Neural cell (in vitro differentiated cells): ENCODE measurements at regions not wholly inside any gene's neighbourhood (a gene's known extent, or its start where the extent isn't known, plus 50 kb on each side); places are given as distances from the start of the nearest gene placed in this dataset.

ENCODE experiments used
- H2AFZ ChIP-seq: fragments of 200-600, 300-800 bp; sonication (generic), shearing (Covaris generic); 2 replicates; pipeline ENCODE4 v1.6.0; 2014; ENCODE audit warnings: low read depth, mild to moderate bottlenecking, antibody characterized with exemption, low read length, moderate library complexity
- H3F3A ChIP-seq: fragments of 200-600 bp; shearing (Covaris generic); 2 replicates; pipeline ENCODE4 v1.6.1; 2016; ENCODE audit warnings: mild to moderate bottlenecking, moderate library complexity, mixed read lengths, antibody characterized with exemption, low read length; ENCODE audit not compliant: insufficient read depth, poor library complexity, severe bottlenecking
- H3K27ac ChIP-seq: fragments of 200-600, 300-800 bp; sonication (generic), shearing (Covaris generic); 2 replicates; pipeline ENCODE4 v1.5.1; 2014; ENCODE audit warnings: mild to moderate bottlenecking, low read length, moderate library complexity
- H3K27me3 ChIP-seq: fragments of 300-800, 200-600 bp; sonication (generic), shearing (Covaris generic); 2 replicates; pipeline ENCODE4 v1.6.0; 2014; ENCODE audit warnings: mild to moderate bottlenecking, low read depth, low read length, moderate library complexity; ENCODE audit not compliant: insufficient read depth
- H3K36me3 ChIP-seq: fragments of 300-800, 200-600 bp; sonication (generic), shearing (Covaris generic); 2 replicates; pipeline ENCODE4 v1.5.1; 2014; ENCODE audit warnings: mild to moderate bottlenecking, antibody characterized with exemption, low read length, moderate library complexity; ENCODE audit not compliant: insufficient read depth
- H3K4me2 ChIP-seq: fragments of 300-800, 200-600 bp; sonication (generic), shearing (Covaris generic); 2 replicates; pipeline ENCODE4 v1.6.0; 2014; ENCODE audit warnings: mild to moderate bottlenecking, low read length
- H3K4me3 ChIP-seq: fragments of 300-800, 200-600 bp; sonication (generic), shearing (Covaris generic); 2 replicates; pipeline ENCODE4 v1.5.1; 2014; ENCODE audit warnings: mild to moderate bottlenecking, low read length, moderate library complexity
- H3K79me2 ChIP-seq: fragments of 200-600 bp; shearing (Covaris generic); replicated peaks from 2 replicates; pipeline ENCODE4 v1.6.0; 2014; ENCODE audit warnings: mild to moderate bottlenecking, low read length, moderate library complexity; ENCODE audit not compliant: insufficient read depth
- H3K9ac ChIP-seq: fragments of 300-800, 200-600 bp; sonication (generic), shearing (Covaris generic); 2 replicates; pipeline ENCODE4 v1.6.1; 2016; ENCODE audit warnings: mild to moderate bottlenecking, low read length, mixed read lengths
- H3K9me2 ChIP-seq: fragments of 200-600 bp; shearing (Covaris generic); 2 replicates; pipeline ENCODE4 v1.6.1; 2016; ENCODE audit warnings: mild to moderate bottlenecking, low read length, mixed read lengths; ENCODE audit not compliant: insufficient read depth
- H3K9me3 ChIP-seq: fragments of 200-600, 300-800 bp; sonication (generic), shearing (Covaris generic); 2 replicates; pipeline ENCODE4 v1.6.1; 2016; ENCODE audit warnings: mild to moderate bottlenecking, mixed run types, low read length, moderate library complexity, mixed read lengths
- H4K20me1 ChIP-seq: fragments of 200-600 bp; shearing (Covaris generic); 2 replicates; pipeline ENCODE4 v1.6.1; 2016; ENCODE audit warnings: mild to moderate bottlenecking, mixed run types; ENCODE audit not compliant: insufficient read depth
- CTCF ChIP-seq: fragments of 450-650 bp; IDR thresholded peaks from 2 replicates; pipeline ENCODE4 v1.5.1; 2014; ENCODE audit warnings: antibody characterized with exemption, mild to moderate bottlenecking, moderate library complexity; ENCODE audit not compliant: poor library complexity, severe bottlenecking
- EP300 ChIP-seq: fragments of 450-650 bp; conservative IDR thresholded peaks from 2 replicates; pipeline ENCODE4 v1.6.1; 2014; ENCODE audit warnings: antibody characterized with exemption, mild to moderate bottlenecking, moderate library complexity; ENCODE audit not compliant: poor library complexity, severe bottlenecking
- EZH2 ChIP-seq: fragments of 200-600, 300-800 bp; shearing (Covaris generic), sonication (generic); IDR thresholded peaks from 2 replicates; pipeline ENCODE4 v1.6.1; 2014; ENCODE audit warnings: antibody characterized with exemption, low read length, borderline replicate concordance, mild to moderate bottlenecking; ENCODE audit not compliant: insufficient read depth, poor library complexity, severe bottlenecking
- MXI1 ChIP-seq: fragments of 450-650 bp; conservative IDR thresholded peaks from 2 replicates; pipeline ENCODE4 v1.6.1; 2014; ENCODE audit warnings: antibody characterized with exemption, mild to moderate bottlenecking; ENCODE audit not compliant: poor library complexity, severe bottlenecking
- POLR2AphosphoS5 ChIP-seq: IDR thresholded peaks from 2 replicates; pipeline ENCODE4 v1.6.1; 2012
- RAD21 ChIP-seq: fragments of 450-650 bp; conservative IDR thresholded peaks from 2 replicates; pipeline ENCODE4 v1.6.1; 2014; ENCODE audit warnings: antibody characterized with exemption, mild to moderate bottlenecking, moderate library complexity
- REST ChIP-seq: IDR thresholded peaks from 2 replicates; pipeline ENCODE4 v1.6.1; 2012; ENCODE audit warnings: borderline replicate concordance
- SMC3 ChIP-seq: fragments of 450-650 bp; conservative IDR thresholded peaks from 2 replicates; pipeline ENCODE4 v1.6.1; 2014; ENCODE audit warnings: antibody characterized with exemption, mild to moderate bottlenecking, moderate library complexity; ENCODE audit not compliant: poor library complexity
- TAF1 ChIP-seq: IDR thresholded peaks from 2 replicates; pipeline ENCODE4 v1.6.1; 2012; ENCODE audit warnings: low read depth

- H3K9ac ChIP-seq = no peak overlapping the region
- no peaks in the 10 kb centered on the region for H3K79me2 ChIP-seq
- TF ChIP-seq EZH2 = no peak
- TF ChIP-seq TAF1 = no peak
- TF ChIP-seq MXI1 = no peak
- no peak for TF ChIP-seq SMC3
- TF ChIP-seq POLR2AphosphoS5 = no peak
- no peak for TF ChIP-seq CTCF
- TF ChIP-seq RAD21 = no peak
- TF ChIP-seq EP300 = no peak
- TF ChIP-seq REST = no peak
- no peaks in the 10 kb centered on the region for H3K27me3 ChIP-seq
- H3K27ac ChIP-seq = peak overlapping the region; percentile 65
- H3K4me3 ChIP-seq = no peak overlapping the region
- no peaks in the 10 kb centered on the region for H3K9me3 ChIP-seq
- H3K9me2 ChIP-seq = no peaks in the 10 kb centered on the region
- H3K36me3 ChIP-seq = no peaks in the 10 kb centered on the region
- H3F3A ChIP-seq = no peaks in the 10 kb centered on the region
- peak overlapping the region; percentile 25 for H3K4me2 ChIP-seq
- no peak overlapping the region for H2AFZ ChIP-seq
- H4K20me1 ChIP-seq = no peaks in the 10 kb centered on the region
These were observed 273.8 kb downstream of the GASK1B start for GRCh38 chr4:157898836-157899605.

- no peaks in the 10 kb centered on the region for H3K27me3 ChIP-seq
- no peak overlapping the region for H2AFZ ChIP-seq
- H3K4me2 ChIP-seq = no peak overlapping the region
- no peaks in the 10 kb centered on the region for H3F3A ChIP-seq
- no peaks in the 10 kb centered on the region for H3K36me3 ChIP-seq
- no peaks in the 10 kb centered on the region for H3K9me2 ChIP-seq
- H3K79me2 ChIP-seq = no peaks in the 10 kb centered on the region
- peak overlapping the region; percentile 65 for H3K27ac ChIP-seq
- H3K9me3 ChIP-seq = no peaks in the 10 kb centered on the region
- H4K20me1 ChIP-seq = no peaks in the 10 kb centered on the region
- no peak overlapping the region for H3K9ac ChIP-seq
- TF ChIP-seq REST (no peak), EP300 (peak; percentile 74), POLR2AphosphoS5 (peak; percentile 17), TAF1 (no peak)
- H3K4me3 ChIP-seq = peak overlapping the region; percentile 23
These were observed 274.9 kb downstream of the GASK1B start for GRCh38 chr4:157897855-157898370.
